ENCODE measurements at regions not wholly inside any gene's neighbourhood (a gene's known extent, or its start where the extent isn't known, plus 50 kb on each side); places are given as distances from the start of the nearest gene placed in this dataset.

DNA sequence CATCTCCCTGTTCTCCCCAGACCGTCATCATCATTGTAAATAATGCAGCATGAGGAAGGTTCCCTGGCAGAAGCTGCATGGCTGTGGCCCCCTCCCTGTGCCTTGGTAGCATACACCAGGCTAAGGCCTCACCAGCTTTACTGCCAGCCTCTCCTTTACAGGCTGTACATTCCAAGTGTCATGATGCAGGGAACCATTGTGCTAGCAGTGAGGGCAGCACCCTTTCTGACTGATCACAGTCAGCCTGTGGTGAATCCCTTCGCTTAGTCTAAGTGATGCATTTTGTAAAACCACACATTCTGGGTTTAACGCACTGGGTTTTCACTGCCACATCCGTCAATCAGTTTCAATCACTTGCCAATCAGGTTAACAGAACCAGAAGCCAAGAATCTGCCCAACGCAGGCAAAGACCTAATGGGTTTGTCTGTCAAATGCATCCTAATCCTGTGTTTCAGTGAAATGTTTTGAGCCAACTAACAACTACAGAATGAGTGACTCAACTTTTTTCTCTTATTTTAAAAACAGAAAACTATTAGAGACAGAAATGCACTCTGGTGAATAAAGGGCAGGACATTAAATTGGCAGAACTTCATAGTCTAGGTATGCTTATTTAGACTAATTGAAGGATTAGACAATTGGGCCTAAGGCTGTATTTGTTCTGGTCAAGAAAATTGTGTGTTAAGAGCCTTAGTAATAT lies 225.9 kb upstream of the DPH6 start:
- no peak for TF ChIP-seq ZFX (IDR thresholded peaks at IDR 0.05)
- TF ChIP-seq, protein P1, sequence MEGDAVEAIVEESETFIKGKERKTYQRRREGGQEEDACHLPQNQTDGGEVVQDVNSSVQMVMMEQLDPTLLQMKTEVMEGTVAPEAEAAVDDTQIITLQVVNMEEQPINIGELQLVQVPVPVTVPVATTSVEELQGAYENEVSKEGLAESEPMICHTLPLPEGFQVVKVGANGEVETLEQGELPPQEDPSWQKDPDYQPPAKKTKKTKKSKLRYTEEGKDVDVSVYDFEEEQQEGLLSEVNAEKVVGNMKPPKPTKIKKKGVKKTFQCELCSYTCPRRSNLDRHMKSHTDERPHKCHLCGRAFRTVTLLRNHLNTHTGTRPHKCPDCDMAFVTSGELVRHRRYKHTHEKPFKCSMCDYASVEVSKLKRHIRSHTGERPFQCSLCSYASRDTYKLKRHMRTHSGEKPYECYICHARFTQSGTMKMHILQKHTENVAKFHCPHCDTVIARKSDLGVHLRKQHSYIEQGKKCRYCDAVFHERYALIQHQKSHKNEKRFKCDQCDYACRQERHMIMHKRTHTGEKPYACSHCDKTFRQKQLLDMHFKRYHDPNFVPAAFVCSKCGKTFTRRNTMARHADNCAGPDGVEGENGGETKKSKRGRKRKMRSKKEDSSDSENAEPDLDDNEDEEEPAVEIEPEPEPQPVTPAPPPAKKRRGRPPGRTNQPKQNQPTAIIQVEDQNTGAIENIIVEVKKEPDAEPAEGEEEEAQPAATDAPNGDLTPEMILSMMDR (conservative IDR thresholded peaks at IDR 0.05): no peak
- no peak overlapping the region for H3K27ac ChIP-seq

- H3K27ac ChIP-seq: no peak overlapping the region
- no peak for TF ChIP-seq ZFX (IDR thresholded peaks at IDR 0.05)
- TF ChIP-seq, protein P1 (conservative IDR thresholded peaks at IDR 0.05): no peak
These were observed 228.7 kb upstream of the DPH6 start for GRCh38 chr15:35774653-35775052.

DNA sequence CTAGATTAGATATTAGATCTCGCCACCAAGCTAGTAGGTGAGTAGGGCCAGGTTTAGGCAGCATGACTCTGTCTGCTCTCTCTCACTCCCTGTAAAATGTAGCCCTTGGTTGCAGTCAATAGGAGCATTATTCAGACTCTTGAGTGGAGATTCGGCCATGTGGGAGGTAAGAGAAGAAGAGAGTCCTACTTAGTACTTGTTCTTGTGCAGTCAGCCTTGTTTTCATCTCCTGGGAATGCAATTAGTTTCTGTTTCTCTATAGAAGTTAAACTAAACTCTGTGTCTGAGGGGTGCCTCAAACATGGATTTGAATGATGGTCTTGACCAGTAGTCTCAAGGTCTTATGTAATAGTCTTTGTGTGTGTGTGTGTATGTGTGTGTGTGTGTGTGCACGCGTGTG lies 229.5 kb upstream of the DPH6 start:
- TF ChIP-seq, protein P1 (conservative IDR thresholded peaks at IDR 0.05): no peak
- TF ChIP-seq ZFX (IDR thresholded peaks at IDR 0.05): no peak
- no peak overlapping the region for H3K27ac ChIP-seq

DNA sequence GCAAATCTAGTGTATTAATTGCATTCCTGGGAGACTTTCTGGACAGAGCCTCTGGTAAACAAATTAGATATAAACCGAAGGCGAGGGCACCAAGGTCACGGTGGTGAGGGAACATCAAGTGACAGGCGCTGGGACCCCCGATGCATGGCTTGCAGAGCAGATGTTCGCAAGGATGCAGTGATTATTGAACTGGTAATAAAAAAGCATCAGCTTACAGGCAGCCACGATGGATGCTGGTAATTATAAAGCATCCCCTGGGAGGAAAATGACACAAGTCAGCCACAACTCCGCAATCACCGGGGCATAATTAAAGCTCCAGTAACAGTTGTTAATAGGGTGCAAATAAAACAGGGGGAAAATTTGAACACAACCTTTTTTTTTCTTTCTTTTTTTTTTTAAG lies 231.1 kb upstream of the DPH6 start:
- no peak for TF ChIP-seq ZFX (IDR thresholded peaks at IDR 0.05)
- TF ChIP-seq, protein P1 (conservative IDR thresholded peaks at IDR 0.05): no peak
- no peak overlapping the region for H3K27ac ChIP-seq

DNA sequence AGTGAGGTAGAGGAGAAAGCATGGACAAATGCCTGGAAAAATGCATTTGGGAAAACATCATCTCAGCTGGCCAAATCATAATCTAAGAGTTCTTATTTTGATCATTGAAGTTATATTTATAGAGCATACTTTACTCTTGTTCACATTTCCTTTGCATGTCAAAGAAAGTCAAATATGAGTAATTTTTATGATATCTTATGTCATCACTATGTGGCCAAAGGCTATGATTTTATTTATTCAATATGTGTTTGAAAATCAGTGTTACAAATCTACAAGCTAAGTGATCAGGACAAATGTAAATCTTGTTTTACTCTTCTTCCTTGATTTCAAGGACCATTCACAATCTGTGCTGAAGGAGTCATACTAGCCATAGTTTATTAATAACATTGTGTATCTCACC lies 237.2 kb upstream of the DPH6 start:
- TF ChIP-seq, protein P1 (conservative IDR thresholded peaks at IDR 0.05): no peak
- no peak for TF ChIP-seq ZFX (IDR thresholded peaks at IDR 0.05)
- no peak overlapping the region for H3K27ac ChIP-seq

- no peak overlapping the region for H3K27ac ChIP-seq
- TF ChIP-seq, protein P1 (conservative IDR thresholded peaks at IDR 0.05): no peak
- TF ChIP-seq ZFX (IDR thresholded peaks at IDR 0.05): no peak
These were observed 238.8 kb upstream of the DPH6 start for GRCh38 chr15:35784745-35785144.

GRCh38 chr15:35810007-35810406 lies 264.0 kb upstream of the DPH6 start:
- no peak for TF ChIP-seq ZFX (IDR thresholded peaks at IDR 0.05)
- TF ChIP-seq, protein P1 (conservative IDR thresholded peaks at IDR 0.05): no peak
- H3K27ac ChIP-seq: no peak overlapping the region

Data from C4-2B (cell line).